ENCODE measurements at regions not wholly inside any gene's neighbourhood (a gene's known extent, or its start where the extent isn't known, plus 50 kb on each side); places are given as distances from the start of the nearest gene placed in this dataset.

DNA sequence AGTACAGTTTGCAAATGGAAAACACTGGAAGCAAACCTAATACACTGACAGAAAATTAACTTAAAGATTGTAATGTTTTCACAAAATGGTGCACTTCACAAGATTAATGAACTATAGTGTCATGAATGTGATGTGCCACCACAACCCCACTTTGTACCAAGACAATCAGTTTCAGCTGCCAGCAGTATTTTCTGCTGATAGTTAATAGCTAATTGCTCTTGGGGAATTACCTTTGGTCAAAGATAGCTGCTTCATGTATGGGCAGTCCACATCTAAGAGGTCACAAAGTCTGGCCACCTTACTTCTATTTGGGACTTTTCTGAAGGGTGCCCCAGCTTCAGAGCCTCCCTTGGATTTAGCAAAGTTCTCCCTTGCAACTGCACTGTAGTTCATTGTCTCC is 254.0 kb downstream of the CALCRL start:
- TF ChIP-seq POLR2AphosphoS5 (IDR thresholded peaks at IDR 0.05; ENCODE audit: borderline replicate concordance, low read depth, low read length) (no peak), FOXP2 (optimal IDR thresholded peaks at IDR 0.05; ENCODE audit: control extremely low read depth, extremely low read length, insufficient read depth) (no peak)

Data from SK-N-MC (cell line).